ENCODE measurements at regions not wholly inside any gene's neighbourhood (a gene's known extent, or its start where the extent isn't known, plus 50 kb on each side); places are given as distances from the start of the nearest gene placed in this dataset.
A peak's percentile ranks its signal among the peaks of the same experiment; 100 is the strongest.
"Not testable (repeated sequence)": the region's sequence is repeated elsewhere in the genome, so short reads cannot be mapped to it uniquely, and the experiment has no call there.

DNA sequence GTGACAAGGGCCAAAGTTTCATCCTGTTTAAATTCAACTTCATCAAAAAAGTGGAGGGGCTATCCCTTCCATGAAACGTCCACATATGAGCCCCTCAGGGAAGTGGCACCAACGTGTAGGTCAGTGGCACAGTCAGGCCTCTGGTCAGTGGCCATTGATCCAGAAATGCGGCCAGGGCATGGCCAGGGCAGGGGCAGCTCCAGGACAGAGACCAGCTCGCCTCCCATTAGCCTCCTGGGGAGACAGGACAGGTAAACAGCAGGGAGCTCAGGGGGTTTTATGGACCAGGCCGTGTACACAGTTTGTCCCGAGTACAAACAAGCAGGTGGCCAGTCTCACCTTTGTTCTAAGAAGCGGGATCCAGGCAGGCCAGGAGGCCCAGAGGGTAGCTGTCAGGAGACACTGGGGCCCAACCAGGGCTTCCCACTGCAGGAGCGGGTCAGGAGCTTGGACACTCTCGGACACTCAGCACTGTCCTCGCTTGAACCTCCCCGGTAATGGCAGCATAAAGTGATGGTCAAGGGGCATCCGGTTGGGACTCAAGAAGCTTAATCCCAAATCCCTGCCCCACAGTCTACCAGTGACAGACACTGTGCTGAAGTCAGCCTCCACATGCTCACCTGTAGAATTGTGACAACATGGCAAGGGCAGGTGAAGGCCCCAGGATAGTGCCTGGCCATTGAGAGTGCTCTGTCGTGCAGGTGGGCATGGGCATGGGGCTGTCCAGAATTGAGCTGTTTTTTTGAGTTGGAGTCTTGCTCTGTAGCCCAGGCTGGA, 144.1 kb upstream of the ERRFI1 start:
- FAIRE-seq = no peak
- DNase-seq (ENCODE audit: low spot score) = no peak

DNA sequence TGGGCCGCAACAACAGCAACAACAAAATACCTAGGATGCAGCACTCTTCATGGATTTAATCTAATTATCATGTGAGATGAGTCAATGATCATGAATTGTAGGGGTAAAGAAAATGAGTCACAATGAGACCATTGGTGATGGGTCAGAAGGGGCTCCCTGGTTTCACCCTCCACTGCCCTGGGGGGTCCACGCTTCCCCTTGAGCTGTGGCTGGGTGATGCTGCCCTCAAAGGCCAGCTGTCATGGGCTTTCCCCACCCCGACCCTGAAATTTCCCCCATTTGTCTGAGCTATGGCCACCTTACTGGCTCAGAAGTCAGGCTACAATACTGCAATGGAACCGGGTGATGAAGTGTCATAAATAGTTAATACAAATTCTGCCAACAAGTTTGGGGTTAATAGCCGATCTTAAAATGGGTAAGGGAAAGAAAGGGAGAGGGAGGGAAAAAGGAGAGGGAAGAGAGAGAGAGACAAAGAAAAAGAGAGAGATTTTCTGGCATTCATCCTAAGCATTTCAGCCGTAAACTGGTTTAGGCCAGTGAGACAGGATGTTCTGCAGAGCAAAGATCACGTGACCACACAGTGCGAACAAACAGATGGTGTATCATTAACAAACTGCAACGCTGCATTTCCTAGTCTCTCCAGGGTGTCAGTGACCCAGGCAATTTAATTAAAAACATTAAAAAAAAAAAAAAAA, 143.4 kb upstream of the ERRFI1 start:
- DNase-seq (ENCODE audit: low spot score) (peak; percentile 47), FAIRE-seq (no peak)

DNA sequence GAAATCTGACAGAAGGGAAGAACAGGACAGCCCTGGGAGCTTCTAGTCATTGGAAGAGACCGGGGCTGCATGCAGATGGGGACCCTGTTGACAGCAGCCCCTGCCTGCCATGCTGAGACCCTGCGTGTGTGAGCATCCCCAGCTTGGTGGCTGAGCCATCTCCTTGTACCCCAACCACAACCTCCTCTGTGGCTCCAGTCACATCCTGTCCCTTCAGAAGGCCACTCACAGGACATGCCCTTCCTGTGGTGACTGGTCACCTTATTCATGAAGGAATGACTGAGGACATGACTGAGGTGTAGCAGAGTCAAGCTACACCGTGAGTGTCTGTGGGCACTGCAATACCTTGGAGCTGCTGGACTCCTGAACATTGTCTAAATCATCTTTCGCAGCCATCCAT, 141.8 kb upstream of the ERRFI1 start:
- DNase-seq (ENCODE audit: low spot score) (no peak), FAIRE-seq (no peak)

DNA sequence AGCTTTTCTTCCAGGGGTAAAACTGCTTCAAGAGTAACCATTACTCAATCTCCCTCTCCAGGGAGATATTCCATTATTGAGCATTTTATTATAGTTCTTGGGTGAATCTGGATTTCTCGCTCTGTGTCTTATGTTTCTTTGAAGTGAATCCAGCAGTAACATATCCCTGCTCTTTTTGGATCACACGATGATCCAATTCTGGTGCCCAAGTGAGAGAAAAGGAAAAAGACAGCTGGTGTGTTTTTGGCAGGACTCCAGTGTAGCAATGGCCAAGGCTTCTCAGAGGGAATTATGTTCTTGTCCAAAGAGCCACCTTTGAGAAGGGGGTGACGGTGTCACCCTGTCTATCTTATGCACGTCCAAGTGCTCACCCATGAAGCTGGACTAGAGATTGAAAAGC, 140.3 kb upstream of the ERRFI1 start:
- no peak for DNase-seq (ENCODE audit: low spot score)
- no peak for FAIRE-seq

DNA sequence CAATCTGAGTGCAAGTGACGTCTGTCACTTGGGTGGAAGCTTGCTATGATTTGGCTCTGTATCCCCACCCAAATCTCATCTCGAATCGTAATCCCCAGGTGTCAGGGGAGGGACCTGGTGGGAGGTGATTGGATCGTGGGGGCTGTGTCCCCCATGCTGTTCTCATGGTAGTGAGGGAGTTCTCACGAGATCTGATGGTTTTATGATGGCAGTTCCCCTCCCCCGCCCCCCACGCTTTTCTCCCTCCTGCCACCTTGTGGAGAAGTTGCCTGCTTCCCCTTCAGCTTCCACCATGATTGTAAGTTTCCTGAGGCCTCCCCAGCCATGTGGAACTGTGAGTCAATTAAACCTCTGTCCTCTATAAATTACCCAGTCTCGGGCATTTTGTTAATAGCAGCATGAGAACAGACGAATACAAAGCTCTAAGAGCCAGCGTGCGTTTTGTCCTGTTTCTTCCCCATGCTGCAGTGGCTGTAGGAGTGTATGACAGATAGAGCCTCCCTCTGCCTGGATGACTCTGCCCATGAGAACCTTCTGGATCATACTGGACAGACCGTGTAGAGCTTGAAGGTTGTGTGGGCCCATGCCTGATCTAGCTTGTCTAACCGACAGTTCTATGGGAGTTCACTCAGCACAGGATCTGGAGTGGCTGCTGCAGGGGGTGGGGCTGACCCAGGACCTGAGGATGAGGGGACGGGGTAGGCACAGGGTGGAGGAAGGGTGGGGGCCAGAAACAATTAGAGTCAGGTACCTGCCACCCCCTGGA, 139.7 kb upstream of the ERRFI1 start:
- no peak for FAIRE-seq
- no peak for DNase-seq (ENCODE audit: low spot score)

DNA sequence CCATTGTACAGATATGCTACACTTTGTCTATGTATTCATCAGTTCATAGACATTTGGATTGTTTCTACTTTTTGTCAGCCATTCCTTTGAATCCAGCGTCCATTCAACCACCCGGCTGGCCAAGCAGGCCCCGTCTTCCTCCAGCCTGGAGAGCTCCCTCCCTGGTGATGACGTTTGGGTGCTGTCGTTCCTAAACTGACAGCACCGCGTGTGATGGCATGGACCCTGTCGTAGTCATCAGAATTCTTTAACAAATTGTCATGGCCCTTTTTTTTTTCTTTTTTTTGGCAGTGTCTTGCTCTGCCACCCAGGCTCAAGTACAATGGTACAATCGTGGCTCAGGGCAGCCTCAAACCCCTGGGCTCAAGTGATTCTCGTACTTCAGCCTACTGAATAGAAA, 138.6 kb upstream of the ERRFI1 start:
- DNase-seq (ENCODE audit: low spot score) (no peak), FAIRE-seq (no peak)

DNA sequence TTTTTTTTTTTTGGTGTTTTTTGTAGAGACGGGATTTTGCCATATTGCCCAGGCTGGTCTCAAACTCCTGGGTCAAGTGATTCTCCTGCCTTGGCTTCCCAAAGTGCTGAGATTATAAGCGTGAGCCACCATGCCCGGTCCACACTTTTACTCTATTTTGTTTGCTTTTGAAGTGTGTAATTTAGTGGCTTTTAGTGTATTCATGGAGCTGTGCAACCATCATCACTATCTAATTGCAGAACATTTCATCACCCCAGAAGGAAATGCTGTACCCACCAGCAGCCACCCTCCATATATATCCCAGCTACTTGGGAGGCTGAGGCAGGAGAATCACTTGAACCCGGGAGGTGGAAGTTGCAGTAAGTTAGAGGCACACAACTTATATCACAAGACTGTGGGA, 136.9 kb upstream of the ERRFI1 start:
- DNase-seq (ENCODE audit: low spot score) (no peak), FAIRE-seq (no peak)

DNA sequence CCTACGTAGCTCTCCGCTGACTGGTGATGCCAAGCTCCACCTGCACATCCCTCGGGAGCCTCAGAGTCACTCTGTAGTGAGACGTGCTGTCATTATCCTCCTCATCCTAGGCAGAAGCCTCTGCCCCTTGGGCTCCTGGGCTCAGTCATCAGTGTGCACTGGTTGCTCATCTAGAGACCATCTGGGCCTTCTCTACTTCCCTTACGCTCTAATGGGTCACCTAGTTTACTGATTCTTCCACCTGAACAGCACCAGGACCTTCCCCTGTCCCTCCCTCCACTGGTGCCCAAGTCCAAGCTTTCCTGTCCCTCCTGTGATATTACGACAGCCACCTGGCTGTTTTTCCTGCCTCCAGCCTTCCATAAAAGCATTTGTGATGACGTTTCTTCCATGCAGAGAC, 136.1 kb upstream of the ERRFI1 start:
- FAIRE-seq (no peak), DNase-seq (ENCODE audit: low spot score) (no peak)

DNA sequence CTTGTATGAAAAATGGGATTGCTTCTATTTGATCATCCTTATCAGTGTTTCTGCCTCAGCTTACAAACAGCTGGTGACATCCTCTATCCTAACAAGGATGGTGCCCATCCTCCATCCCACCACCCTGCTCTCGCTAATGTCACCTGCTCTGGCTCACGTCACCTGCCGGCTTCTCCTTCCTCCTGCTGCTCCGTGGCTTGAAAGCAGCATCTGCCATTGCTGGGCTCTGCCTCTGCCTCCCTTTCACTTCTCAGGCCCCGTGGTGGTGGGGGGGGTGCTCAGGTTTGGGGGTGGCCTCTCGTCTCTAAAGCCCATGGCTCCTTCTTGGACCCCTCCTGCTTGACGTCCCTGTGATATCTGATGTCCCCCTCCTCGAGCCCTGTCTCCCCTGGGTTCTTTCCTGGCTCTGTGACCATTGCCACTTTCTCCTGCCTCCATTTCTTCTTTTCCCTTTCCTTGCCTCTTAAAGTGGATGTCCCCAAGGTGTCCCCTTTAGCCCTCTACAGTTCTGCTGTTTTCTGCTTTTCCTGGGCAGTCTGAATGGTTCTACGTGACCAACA, 135.5 kb upstream of the ERRFI1 start:
- FAIRE-seq (no peak), DNase-seq (ENCODE audit: low spot score) (no peak)

DNA sequence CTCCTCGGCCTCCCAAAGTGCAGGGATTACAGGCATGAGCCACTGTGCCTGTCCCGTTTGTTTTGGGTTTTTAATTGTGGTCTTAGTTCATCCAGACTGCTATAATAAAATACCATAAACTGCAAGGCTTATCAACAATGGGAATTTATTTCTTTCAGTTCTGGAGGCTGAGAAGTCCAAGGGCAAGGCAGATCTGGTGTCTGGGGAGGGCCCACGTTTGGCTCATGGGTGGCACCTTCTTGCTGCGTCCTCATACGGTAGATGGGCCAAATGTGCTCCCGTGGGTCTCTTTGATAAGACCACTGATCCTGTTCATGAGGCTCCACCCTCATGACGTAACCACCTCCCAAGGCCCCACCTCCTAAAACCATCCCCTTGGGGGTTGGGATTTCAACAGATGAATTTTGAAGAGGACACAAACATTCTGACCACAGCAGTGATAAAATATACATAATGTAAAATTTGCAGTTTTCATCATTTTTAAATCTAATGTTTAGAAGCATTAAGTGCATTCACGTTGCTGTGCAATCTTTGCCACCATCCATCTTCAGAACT, 133.4 kb upstream of the ERRFI1 start:
- no peak for FAIRE-seq

DNA sequence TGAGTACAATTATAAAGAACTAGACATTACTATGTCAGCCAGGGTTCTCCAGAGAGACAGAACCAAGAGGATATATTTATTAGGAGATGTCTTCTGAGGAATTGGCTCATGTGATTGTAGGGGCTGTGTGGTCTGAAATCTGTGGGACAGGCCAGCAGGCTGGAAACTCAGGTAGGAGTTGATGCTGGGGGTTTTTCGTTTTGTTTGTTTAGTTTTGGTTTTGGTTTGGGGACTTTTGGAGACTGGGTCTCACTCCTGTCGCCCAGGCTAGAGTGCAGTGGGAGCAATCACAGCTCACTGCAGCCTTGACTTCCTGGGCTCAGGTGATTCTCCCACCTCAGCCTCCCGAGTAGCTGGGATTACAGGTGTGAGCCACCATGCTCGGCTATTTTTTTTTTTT, 132.9 kb upstream of the ERRFI1 start:
- FAIRE-seq = no peak

More for the DNA sequence above, 133.4 kb upstream of the ERRFI1 start:
- no peak for DNase-seq (ENCODE audit: low spot score)

DNA sequence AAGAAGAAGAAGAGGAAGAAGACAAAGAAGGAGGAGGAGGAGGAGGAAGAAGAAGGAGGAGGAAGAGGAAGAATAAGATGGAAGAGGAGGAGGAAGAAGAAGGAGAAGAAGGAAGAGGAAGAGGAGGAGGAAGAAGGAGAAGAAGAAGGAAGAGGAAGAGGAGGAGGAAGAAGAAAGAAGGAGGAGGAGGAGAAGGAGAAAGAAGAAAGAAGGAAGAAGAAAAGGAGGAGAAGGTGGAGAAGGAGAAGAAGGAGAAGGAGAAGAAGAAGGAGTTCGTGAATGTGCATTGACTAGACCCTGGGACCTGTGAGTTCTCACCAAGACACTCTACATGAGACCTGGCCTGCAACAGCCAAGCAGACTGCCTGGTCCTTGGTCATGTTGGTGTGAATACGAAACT, 131.7 kb upstream of the ERRFI1 start:
- FAIRE-seq (no peak), DNase-seq (ENCODE audit: low spot score) (no peak)

More for the DNA sequence above, 132.9 kb upstream of the ERRFI1 start:
- DNase-seq (ENCODE audit: low spot score) = no peak

DNA sequence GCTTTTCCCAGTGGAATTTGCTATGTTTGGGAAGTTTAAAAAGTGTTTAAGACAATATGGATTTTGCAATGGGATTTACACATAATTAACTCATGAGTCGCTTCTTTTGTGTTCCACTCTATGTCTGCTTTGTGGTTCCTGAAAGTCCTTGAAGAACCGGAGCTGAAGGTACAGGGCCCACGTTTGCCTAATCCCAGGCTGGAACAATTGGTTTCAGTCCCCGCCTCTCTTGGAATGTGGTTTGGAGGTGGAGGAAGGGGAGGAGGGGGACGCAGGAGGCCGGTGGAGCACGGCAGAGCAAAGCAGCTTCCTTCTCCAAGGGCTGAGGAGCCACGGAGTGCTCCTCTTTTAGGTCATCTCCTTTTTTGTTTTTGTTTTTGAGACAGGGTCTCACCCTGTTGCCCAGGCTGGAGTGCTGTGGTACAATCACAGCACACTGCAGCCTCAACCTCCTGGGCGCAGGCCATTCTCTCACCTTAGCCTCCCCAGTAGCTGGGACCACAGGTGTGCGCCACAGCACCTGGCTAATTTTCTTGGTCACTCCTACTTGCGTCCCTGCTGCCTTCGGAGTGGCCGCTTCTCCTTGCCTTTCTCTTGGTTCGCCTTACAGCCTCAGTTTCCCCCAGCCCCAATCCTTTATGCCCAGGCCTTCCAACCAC, 129.5 kb upstream of the ERRFI1 start:
- FAIRE-seq (no peak), DNase-seq (ENCODE audit: low spot score) (peak; percentile 64)

DNA sequence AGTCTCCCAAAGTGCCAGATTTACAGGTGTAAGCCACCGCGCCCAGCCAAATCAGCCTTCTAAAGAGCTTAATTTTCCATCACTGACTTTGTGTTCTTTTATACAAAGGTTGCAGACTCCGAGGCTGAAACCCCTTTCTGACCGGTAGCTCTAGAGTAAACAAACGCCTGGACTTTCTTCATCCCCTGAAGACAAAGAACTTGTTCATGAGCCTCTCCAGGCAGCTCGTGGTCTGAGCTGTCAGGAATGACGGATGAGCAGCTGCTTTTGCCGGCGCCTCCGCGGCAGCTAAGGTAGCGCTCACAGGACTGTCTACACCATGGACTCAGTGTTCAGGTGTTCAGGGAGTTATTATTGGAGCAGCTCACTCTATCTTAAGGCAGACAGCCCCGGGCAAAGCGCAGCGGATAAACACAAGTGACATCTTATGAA, 128.5 kb upstream of the ERRFI1 start:
- DNase-seq (ENCODE audit: low spot score) = peak; percentile 76
- no peak for FAIRE-seq

DNA sequence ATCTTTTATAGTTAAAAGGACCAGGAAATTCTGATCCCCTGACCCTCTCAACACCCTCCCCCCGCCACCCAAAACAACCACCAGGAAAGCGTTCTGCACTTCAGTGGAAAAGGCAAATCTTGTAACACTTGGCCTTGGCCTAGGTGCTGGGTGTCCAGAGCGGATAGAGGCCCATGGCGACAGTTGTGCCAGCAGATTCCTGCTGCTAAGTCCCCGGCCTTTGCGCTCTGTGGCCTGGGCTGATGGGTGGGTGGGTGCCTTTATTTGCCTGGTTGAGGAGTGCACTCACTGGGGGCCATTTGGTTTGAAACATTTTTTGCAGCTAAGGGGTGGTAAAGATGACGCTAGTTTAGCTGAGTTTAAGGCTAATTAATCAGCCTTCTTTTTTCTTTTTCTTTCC, 127.9 kb upstream of the ERRFI1 start:
- DNase-seq (ENCODE audit: low spot score) (no peak), FAIRE-seq (no peak)

DNA sequence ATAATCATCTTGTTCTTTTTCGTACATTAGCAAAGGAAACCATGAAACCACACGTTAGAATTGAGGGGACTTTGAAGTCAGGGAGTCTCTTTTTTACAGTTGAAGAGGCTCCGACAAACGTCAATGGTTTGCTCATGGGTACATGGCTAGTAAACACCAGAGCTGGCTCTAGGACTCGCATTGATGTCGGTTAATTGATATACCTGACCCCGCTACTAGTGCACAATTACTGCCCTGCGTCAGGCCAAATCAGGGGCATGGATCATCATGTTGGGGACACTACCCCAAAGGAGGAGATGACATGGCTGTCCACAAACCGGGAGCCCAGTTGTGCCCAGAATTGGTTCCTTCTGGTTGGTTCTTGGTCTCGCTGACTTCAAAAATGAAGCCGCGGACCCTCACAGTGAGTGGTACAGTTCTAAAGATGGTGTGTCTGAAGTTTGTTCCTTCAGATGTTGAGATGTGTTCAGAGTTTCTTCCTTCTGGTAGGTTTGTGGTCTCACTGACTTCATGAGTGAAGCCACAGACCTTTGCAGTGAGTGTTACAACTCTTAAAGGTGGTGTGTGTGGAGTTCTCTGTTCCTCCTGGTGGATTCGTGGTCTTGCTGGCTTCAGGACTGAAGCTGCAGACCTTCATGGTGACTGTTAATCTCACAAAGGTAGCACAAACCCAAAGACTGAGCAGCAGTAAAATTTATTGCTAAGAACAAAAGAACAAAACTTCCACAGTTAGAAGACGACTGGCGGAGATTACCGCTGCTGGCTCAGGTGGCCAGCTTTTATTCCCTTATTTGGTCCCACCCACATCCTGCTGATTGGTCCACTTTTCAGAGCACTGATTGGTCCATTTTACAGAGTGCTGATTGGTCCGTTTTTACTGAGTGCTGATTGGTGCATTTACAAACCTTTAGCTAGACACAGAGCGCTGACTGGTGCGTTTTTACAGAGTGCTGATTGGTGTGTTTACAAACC, 126.9 kb upstream of the ERRFI1 start:
- no peak for DNase-seq (ENCODE audit: low spot score)
- no peak for FAIRE-seq

DNA sequence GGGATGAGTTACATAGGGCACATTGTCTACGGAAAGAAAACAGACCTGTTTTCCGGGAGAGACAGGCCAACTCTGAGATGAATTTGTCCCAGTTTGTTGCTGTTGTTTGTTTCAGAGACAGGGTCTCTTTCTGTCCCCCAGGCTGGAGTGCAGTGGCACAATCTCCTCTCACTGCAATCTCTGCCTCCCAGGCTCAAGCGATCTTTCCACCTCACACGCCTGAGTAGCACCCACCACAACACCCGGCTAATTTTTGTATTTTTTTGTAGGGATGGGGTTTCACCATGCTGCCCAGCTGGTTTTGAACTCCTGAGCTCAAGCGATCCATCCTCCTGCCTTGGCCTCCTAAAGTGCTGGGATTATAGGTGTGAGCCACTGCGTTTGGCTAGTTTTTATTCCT, 125.5 kb upstream of the ERRFI1 start:
- no peak for DNase-seq (ENCODE audit: low spot score)
- FAIRE-seq = no peak

DNA sequence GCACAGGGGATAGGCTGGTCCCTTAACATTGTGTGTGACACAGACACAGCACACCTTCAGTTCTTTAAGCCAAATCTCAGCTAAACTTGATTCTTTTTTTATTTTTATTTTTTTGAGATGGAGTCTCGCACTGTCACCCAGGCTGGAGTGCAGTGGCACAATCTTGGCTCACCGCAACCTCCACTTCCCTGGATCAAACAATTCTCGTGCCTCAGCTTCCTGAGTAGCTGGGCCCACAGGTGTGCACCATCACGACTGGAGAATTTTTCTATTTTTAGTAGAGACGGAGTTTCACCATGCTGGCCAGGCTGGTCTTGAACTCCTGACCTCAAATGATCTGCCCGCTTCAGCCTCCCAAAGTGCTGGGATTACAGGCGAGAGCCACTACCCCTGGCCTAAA, 123.6 kb upstream of the ERRFI1 start:
- not testable (repeated sequence) for FAIRE-seq

DNA sequence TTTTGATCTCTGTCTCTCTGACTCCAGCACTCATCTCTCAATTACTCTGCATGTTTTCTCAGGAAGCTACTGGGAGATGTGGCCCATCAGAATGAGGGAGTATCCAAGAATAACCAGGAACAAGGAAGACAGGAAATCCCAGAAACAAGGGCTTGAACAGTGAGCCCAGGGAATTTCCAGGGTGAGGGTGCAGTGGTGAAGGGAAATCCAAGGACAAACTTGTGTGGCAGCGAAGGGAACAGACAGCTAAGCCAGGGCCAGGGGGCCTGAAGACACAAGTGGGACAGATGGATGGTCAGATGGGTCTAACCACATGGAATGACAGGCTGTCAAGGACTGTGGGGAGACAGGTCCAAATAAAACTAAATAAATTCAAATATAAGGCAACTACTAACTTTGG, 121.8 kb upstream of the ERRFI1 start:
- DNase-seq (ENCODE audit: low spot score) (no peak), FAIRE-seq (no peak)

More for the DNA sequence above, 123.6 kb upstream of the ERRFI1 start:
- DNase-seq (ENCODE audit: low spot score) = not testable (repeated sequence)
